GM21529 (cell line): ENCODE measurements at regions not wholly inside any gene's neighbourhood (a gene's known extent, or its start where the extent isn't known, plus 50 kb on each side); places are given as distances from the start of the nearest gene placed in this dataset.

Experiments
- ATAC-seq: cut with Tn5 transposase; IDR thresholded peaks from one replicate; pipeline ENCODE4 v1.9.1; 2021; ENCODE audit not compliant: unreplicated experiment

DNA sequence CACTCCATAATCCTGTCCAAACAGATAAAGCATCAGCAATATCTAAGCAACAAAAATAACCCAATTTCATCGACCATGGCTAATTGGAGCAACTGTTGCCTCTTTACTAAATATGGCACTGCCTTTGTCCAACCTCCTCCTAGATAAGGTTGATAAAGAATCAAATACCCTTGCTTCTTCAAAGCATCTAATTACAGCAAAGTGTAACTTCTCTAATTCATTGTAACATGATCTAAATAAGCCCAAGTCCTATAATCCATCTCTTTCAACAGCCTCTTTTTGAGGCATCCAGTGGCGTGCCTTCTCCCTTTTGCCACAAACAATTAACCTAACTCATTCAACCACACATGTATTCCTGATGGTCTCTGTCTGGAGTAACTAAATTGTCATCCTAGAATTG is 81.7 kb upstream of the KLHL1 start:
- ATAC-seq, result no peak

DNA sequence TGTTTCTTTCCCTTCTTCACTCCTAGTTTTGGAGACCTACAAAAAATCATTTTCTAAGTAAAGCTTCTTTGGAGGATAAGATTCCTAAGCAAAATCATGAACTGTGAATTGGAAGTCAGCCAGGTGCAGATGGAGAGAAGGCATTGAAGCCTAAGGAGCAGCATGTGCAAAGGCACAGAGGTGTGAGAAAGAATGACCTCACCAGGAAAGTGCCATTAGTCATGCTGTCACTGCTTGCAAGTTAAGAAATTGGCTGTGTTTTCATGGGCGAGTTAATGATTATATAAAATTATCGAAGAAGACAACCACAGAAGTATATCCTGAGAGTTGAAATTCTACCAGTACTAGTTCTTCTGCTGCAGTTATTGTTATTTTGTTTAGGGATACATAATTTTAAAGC is 80.3 kb upstream of the KLHL1 start:
- ATAC-seq, result no peak

DNA sequence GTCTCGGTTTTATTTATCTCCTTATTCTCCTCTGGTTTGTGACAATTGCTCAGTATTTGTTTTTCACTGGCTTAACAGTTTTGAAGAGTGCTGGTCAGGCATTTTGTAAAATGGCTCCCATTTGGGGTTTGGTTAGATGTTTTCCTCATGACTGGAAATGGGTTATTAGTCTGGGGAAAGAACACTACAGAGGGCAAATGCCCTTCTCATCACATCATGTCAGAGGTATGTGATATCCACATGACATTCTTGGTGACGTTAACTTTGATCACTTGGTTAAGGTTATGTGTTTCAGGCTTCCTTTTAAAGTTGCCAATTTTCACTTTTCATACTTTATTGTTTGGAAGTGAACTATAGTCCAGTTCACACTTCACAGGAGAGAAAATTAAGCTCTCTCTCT is 74.8 kb upstream of the KLHL1 start:
- no peak for ATAC-seq
